HG03457 (cell line): ENCODE measurements at regions not wholly inside any gene's neighbourhood (a gene's known extent, or its start where the extent isn't known, plus 50 kb on each side); places are given as distances from the start of the nearest gene placed in this dataset.

ENCODE experiments used
- ATAC-seq: cut with Tn5 transposase; IDR thresholded peaks from one replicate; pipeline ENCODE4 v1.9.1; 2021; ENCODE audit warnings: moderate number of reproducible peaks; ENCODE audit not compliant: unreplicated experiment

GRCh38 chr22:48257685-48258055, 1495.2 kb downstream of the TBC1D22A start:
- ATAC-seq = no peak

- no peak for ATAC-seq
These were observed 1494.6 kb downstream of the TBC1D22A start for GRCh38 chr22:48256776-48257684.

GRCh38 chr22:48256041-48256739, 1493.7 kb downstream of the TBC1D22A start:
- no peak for ATAC-seq

- ATAC-seq = no peak
These were observed 1491.9 kb downstream of the TBC1D22A start for GRCh38 chr22:48254311-48254873.

GRCh38 chr22:48253573-48253972, 1491.1 kb downstream of the TBC1D22A start:
- ATAC-seq = no peak

- no peak for ATAC-seq
These were observed 1490.7 kb downstream of the TBC1D22A start for GRCh38 chr22:48253136-48253535.

GRCh38 chr22:48251629-48252028, 1489.2 kb downstream of the TBC1D22A start:
- no peak for ATAC-seq

- no peak for ATAC-seq
These were observed 1488.6 kb downstream of the TBC1D22A start for GRCh38 chr22:48250937-48251530.

- ATAC-seq = no peak
These were observed 1487.9 kb downstream of the TBC1D22A start for GRCh38 chr22:48250286-48250895.

- no peak for ATAC-seq
These were observed 1487.3 kb downstream of the TBC1D22A start for GRCh38 chr22:48249713-48250268.

GRCh38 chr22:48248901-48249455, 1486.5 kb downstream of the TBC1D22A start:
- no peak for ATAC-seq

GRCh38 chr22:48247829-48248228, 1485.4 kb downstream of the TBC1D22A start:
- no peak for ATAC-seq

GRCh38 chr22:48245196-48245485, 1482.7 kb downstream of the TBC1D22A start:
- ATAC-seq = no peak

- ATAC-seq = no peak
These were observed 1482.1 kb downstream of the TBC1D22A start for GRCh38 chr22:48244388-48245195.

GRCh38 chr22:48242461-48242864, 1480.0 kb downstream of the TBC1D22A start:
- ATAC-seq = no peak

- no peak for ATAC-seq
These were observed 1479.2 kb downstream of the TBC1D22A start for GRCh38 chr22:48241658-48242057.

- ATAC-seq = no peak
These were observed 1478.4 kb downstream of the TBC1D22A start for GRCh38 chr22:48240935-48241230.

- ATAC-seq = no peak
These were observed 1477.9 kb downstream of the TBC1D22A start for GRCh38 chr22:48240148-48240934.

GRCh38 chr22:48239461-48240147, 1477.2 kb downstream of the TBC1D22A start:
- no peak for ATAC-seq
